ENCODE measurements at regions not wholly inside any gene's neighbourhood (a gene's known extent, or its start where the extent isn't known, plus 50 kb on each side); places are given as distances from the start of the nearest gene placed in this dataset.

DNA sequence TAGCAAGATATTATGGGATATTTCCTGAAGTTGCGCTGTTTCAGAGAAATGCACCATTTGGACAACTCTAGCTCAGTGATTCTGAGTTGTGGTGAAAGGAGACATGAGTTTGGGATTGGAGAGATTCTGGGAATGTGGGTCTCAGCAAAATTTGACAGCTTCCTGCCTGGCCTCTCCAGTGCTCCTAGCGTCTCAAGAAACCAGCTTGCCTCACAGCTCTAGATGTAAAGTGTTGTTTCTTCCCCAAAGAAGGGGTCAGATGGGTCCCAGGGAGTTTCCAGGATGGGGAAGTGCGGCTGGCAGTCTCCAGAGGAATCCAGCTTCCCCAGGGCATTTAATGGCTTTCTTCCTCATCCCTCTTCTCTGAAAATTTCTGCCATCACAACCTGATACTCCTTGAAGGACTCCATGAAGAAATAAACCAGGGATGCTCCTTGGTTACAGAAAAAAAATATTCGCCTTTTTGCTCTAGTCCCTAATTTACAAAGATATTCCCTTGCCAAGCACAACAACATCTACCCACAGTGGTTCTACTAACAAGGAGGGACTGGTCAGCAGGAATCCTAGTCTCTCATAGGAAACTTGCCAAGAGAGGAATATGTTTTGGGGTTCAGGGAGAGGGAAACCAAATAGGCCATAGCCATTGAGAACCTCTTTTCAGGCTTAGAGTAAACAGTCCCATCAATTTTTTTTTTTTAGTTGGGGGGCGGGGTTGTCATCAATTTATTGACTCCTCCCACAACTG lies 185.4 kb upstream of the E2F8 start:
- ChIA-PET CTCF (ENCODE audit: partially characterized antibody) (interaction anchor here (2.1 kb wide), 1 partner anchor 114 kb away, joined by 7 read pairs; no protein-coding TSS in a partner anchor), POLR2A (ENCODE audit: partially characterized antibody) (no interaction called here)
- H4K5ac ChIP-seq (ENCODE audit: insufficient read length, low read depth, low read length), result no peak overlapping the region
- no peak overlapping the region for H3K4me2 ChIP-seq (ENCODE audit: insufficient read depth in 1 of 2, low read depth in 2 of 2, low read length in 2 of 2)
- H2BK12ac ChIP-seq (ENCODE audit: low read depth, low read length), result no peak overlapping the region
- H3K23ac ChIP-seq (ENCODE audit: insufficient read length), result no peak overlapping the region
- no peaks in the 10 kb centered on the region for H3K23me2 ChIP-seq (ENCODE audit: low read depth, low read length)
- H2BK15ac ChIP-seq (ENCODE audit: low read length), result no peak overlapping the region
- H3K18ac ChIP-seq (ENCODE audit: extremely low read depth, low read length), result no peak overlapping the region
- no peak overlapping the region for H3K27ac ChIP-seq (ENCODE audit: low read depth, low read length)
- DNase-seq (ENCODE audit: low read depth in 1 of 2, low spot score in 2 of 2) (no peak), FAIRE-seq (no peak)
- no peaks in the 10 kb centered on the region for H3K79me2 ChIP-seq (ENCODE audit: control insufficient read depth in 1 of 2, insufficient read depth in 2 of 2, low read length in 2 of 2)
- H4K20me1 ChIP-seq (replicated peaks in 1 of 2; ENCODE audit: control insufficient read depth in 1 of 2, insufficient read depth in 2 of 2, low read length in 2 of 2), result no peaks in the 10 kb centered on the region
- H3K4me3 ChIP-seq (ENCODE audit: extremely low read depth in 1 of 4, insufficient read depth in 2 of 4, low read depth in 3 of 4, low read length in 4 of 4), result no peak overlapping the region
- no peaks in the 10 kb centered on the region; the same call in 1 of the 2 replicates for H3K79me1 ChIP-seq (ENCODE audit: low read depth, low read length)
- no peak overlapping the region for H4K91ac ChIP-seq (replicated peaks; ENCODE audit: insufficient read length, low read length)
- no peak overlapping the region for H3K4ac ChIP-seq (replicated peaks; ENCODE audit: insufficient read length, low read depth, low read length)
- H4K8ac ChIP-seq (ENCODE audit: extremely low read depth, insufficient read depth, low read length), result no peak overlapping the region
- no peaks in the 10 kb centered on the region for H3K27me3 ChIP-seq (replicated peaks in 1 of 4; ENCODE audit: control insufficient read depth in 3 of 4, extremely low read depth in 1 of 4, insufficient read depth in 3 of 4, low read length in 3 of 4)
- 88% methylated on average over 5 of the region's 5 CpGs; no CpG with 5 or more reads in 1 of the 2 experiments for WGBS, 2 experiments (ENCODE audit: extremely low coverage in 1 of 2, insufficient coverage in 1 of 2, insufficient read length in 1 of 2, insufficient replicate concordance in 2 of 2, low coverage in 1 of 2, low lambda C conversion rate in 2 of 2, missing lambda C conversion rate in 1 of 2)
- no peak overlapping the region for H2AK5ac ChIP-seq (ENCODE audit: low read depth, low read length)
- no peak overlapping the region for H2BK120ac ChIP-seq (replicated peaks; ENCODE audit: low read depth, low read length)
- no peak overlapping the region for H2BK5ac ChIP-seq (ENCODE audit: low read depth, low read length)
- no peak overlapping the region for H3K14ac ChIP-seq (ENCODE audit: insufficient read length)
- H3K9ac ChIP-seq (replicated peaks in 1 of 4; ENCODE audit: extremely low read depth in 1 of 4, low read depth in 3 of 4, low read length in 3 of 4), result no peak overlapping the region
- H3K4me1 ChIP-seq (replicated peaks in 1 of 4; ENCODE audit: control insufficient read depth in 3 of 4, insufficient read depth in 4 of 4, low read length in 3 of 4), result peaks cover 0 to 7% (median 4%) of the 10 kb centered on the region in 4 experiments; a peak in 3 of 7 replicates
- H2BK20ac ChIP-seq (ENCODE audit: low read length), result no peak overlapping the region
- H3K9me3 ChIP-seq (ENCODE audit: insufficient read depth in 2 of 2, low read depth in 1 of 2, low read length in 1 of 2), result no peaks in the 10 kb centered on the region
- H3K36me3 ChIP-seq (ENCODE audit: control insufficient read depth in 2 of 4, insufficient read depth in 4 of 4, low read length in 3 of 4), result no peaks in the 10 kb centered on the region
- H2AFZ ChIP-seq (ENCODE audit: low read length), result no peak overlapping the region
- no peak overlapping the region for H3K56ac ChIP-seq (replicated peaks; ENCODE audit: insufficient read length, low read depth, low read length)
- no peak for TF ChIP-seq JUN (IDR thresholded peaks at IDR 0.05; ENCODE audit: low read depth, low read length)
- TF ChIP-seq GTF2F1 (IDR thresholded peaks at IDR 0.05; ENCODE audit: borderline replicate concordance, low read depth, low read length), result no peak
- TF ChIP-seq ASH2L (IDR thresholded peaks at IDR 0.05; ENCODE audit: low read length), result no peak
- TF ChIP-seq EP300 (IDR thresholded peaks at IDR 0.05; ENCODE audit: borderline replicate concordance in 1 of 2, low read depth in 2 of 2, low read length in 2 of 2), result no peak
- no peak for TF ChIP-seq NRF1 (IDR thresholded peaks at IDR 0.05; ENCODE audit: low read depth, low read length)
- TF ChIP-seq SP2 (IDR thresholded peaks at IDR 0.05; ENCODE audit: low read length), result no peak
- TF ChIP-seq RNF2 (IDR thresholded peaks at IDR 0.05; ENCODE audit: borderline replicate concordance, low read depth, low read length, missing control alignments, poor library complexity, severe bottlenecking), result no peak
- TF ChIP-seq YY1 (IDR thresholded peaks at IDR 0.05; ENCODE audit: low read depth, low read length), result no peak
- TF ChIP-seq SP4 (IDR thresholded peaks at IDR 0.05; ENCODE audit: low read length), result no peak
- TF ChIP-seq CBX8 (IDR thresholded peaks at IDR 0.05; ENCODE audit: borderline replicate concordance, low read depth, low read length), result no peak
- TF ChIP-seq CTBP2 (IDR thresholded peaks at IDR 0.05; ENCODE audit: borderline replicate concordance, insufficient read depth, insufficient read length, low read length), result no peak
- TF ChIP-seq, protein P1, sequence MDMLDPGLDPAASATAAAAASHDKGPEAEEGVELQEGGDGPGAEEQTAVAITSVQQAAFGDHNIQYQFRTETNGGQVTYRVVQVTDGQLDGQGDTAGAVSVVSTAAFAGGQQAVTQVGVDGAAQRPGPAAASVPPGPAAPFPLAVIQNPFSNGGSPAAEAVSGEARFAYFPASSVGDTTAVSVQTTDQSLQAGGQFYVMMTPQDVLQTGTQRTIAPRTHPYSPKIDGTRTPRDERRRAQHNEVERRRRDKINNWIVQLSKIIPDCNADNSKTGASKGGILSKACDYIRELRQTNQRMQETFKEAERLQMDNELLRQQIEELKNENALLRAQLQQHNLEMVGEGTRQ (IDR thresholded peaks at IDR 0.05; ENCODE audit: low read length), result no peak
